ENCODE measurements at regions not wholly inside any gene's neighbourhood (a gene's known extent, or its start where the extent isn't known, plus 50 kb on each side); places are given as distances from the start of the nearest gene placed in this dataset.

DNA sequence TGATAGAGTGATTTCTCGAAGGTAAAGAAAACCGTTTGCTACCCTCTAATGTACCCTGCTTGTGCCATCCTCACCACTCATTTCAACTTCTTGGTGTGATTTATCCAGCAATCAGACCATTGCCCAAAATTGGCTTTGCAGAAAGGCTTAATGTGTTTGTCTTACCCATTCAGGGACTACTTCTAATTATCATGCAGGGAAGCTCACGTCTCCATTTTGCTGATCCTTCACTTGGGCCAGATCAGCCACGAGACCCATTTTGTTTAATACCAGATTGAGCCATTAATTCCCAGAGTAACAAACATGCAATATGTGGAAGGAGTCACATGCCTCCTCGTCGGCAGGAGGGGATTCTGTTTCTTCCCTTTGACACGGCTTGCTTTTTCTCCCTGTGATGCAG is 51.1 kb upstream of the CRY1 start:
- TF ChIP-seq, protein P1, sequence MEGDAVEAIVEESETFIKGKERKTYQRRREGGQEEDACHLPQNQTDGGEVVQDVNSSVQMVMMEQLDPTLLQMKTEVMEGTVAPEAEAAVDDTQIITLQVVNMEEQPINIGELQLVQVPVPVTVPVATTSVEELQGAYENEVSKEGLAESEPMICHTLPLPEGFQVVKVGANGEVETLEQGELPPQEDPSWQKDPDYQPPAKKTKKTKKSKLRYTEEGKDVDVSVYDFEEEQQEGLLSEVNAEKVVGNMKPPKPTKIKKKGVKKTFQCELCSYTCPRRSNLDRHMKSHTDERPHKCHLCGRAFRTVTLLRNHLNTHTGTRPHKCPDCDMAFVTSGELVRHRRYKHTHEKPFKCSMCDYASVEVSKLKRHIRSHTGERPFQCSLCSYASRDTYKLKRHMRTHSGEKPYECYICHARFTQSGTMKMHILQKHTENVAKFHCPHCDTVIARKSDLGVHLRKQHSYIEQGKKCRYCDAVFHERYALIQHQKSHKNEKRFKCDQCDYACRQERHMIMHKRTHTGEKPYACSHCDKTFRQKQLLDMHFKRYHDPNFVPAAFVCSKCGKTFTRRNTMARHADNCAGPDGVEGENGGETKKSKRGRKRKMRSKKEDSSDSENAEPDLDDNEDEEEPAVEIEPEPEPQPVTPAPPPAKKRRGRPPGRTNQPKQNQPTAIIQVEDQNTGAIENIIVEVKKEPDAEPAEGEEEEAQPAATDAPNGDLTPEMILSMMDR (IDR thresholded peaks at IDR 0.05) = no peak

DNA sequence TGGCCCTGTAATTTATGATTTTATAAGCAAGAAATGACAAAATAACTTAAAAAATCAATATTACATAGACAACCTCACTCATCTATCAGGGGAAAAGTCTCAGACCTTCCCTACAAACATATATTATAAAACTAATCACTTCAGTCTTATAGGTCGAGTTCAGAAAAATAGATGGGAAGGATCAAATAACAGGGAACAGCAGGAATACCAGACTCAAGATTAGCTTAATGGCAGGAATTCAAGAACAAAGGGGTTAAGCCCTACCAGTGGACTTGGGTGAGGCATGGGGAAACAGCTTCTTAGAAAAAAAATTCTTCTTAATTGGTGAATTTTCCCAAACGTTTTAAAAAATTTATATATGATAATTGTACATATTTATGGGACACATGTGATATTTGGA is 51.6 kb upstream of the CRY1 start:
- TF ChIP-seq, protein P1 (IDR thresholded peaks at IDR 0.05) = no peak

DNA sequence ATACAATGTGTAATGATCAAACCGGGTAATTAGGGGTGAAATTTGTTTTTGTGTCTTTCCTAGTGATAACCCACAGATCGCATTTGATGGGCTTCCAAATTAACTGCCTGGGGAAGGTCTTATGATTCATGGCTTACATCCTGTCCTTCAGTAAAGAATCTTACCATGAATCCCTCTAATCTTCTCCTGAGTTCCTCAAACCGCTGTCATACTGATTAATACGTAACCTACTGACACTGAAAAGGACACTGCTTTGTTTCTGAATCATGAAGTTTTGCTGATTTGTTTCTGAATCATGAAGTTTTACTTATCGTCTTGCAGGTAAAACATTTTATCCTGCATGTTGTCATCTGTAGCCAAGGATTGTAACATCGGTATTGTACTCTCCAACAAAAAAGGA is 52.0 kb upstream of the CRY1 start:
- TF ChIP-seq, protein P1 (IDR thresholded peaks at IDR 0.05) = no peak

DNA sequence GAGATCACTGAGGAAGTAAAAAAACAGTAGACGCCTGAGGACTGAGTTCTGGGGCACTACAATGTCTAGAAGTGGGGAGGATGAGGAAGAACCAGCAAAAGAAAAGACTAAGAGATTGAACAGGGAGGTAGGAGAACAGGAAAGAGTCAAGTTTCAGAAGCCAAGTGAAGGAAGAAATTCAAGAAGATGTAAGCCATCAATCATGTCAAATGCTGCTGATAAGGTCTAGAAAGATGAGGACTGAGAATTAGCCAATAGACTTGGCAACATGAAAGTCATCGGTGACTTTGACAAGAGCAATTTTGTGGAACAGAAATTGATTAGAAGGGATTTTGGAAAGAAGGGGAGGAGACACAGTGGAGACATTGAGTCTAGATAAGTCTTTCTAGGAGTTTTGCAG is 54.8 kb upstream of the CRY1 start:
- TF ChIP-seq, protein P1 (IDR thresholded peaks at IDR 0.05) = no peak

DNA sequence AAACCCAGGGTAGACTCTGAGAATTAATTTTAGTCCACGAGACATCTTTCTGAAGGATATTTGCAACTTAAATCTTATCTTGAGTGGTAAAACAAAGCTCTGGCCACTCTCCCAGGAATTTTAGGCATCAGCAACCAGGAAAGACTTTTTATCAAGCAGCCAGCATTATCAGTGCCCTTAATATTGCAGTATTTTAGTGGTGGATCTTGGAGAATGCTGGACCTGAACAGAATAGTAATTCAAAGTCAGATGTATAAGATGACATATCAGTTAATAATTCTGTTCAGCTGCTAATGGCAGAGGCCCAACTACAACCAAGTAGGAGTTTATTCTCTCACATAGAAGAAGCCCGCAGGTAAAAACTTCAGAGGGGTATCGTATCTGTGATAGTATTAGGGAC is 59.0 kb upstream of the CRY1 start:
- TF ChIP-seq, protein P1 (IDR thresholded peaks at IDR 0.05) = no peak

DNA sequence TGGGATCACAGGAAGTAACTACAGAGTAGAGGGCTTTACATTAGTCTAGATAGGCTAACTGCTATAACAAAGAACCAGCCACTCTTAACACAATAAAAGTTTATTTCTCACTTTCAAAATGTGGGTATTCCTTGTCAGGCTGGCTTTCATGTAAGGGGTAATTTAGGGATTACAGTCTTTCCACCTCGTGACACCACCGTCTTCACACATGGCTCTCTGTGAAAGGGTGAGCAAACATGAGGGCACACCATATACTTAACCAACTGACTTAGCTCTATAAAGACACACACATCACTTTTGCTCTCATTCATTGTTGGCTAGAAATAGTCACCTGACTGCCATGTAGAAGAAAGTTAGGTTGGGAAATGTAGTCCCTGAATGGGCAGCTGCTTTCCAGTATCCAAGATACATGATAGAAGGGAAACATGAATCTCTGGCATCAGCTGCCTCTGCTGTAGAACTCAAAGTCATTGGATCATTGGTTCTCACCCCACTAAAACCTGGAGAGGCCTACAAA is 66.1 kb upstream of the CRY1 start:
- TF ChIP-seq, protein P1 (IDR thresholded peaks at IDR 0.05) = no peak

DNA sequence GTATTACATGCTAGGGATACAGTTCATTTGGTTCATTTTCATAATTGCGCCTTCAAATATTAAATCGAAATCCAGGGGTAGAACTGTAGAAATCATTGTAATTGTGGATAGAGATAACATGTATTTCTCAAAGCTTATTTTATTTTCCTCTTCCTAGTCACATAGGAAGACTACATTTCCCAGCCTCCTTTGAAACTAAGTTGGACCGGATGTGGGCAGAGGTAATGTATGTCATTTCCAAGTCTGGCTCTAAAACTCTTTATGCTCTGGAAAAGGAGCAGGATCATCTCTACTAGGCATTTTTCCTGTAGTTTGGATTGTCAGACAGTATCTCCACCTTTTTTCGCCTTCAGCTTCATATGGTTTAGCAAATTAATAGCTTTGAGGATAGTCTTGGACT is 70.1 kb upstream of the CRY1 start:
- TF ChIP-seq, protein P1 (IDR thresholded peaks at IDR 0.05) = no peak

DNA sequence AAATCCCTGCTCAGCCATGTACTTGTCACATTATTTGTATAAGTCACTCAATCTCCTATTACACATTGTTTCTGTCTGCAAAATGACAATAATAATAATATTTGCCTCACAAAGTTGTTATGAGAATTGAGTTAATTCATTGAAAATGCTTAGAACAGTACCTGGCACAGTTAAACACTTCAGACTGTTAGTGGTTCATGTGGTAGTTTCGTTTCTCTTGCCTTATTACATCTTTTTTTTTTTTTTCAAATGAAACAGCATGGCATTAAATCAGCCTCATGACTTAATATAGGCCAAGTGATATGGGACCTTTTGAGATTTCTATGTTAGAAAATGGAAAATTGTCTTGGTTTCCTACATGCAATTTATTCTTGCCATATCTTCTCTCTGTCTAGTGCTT is 71.0 kb upstream of the CRY1 start:
- TF ChIP-seq, protein P1 (IDR thresholded peaks at IDR 0.05) = no peak

Data from LNCAP (cell line).